SK-N-SH treated with all-trans-retinoic acid at 6 μM for 48 hours (cell line): ENCODE measurements at regions not wholly inside any gene's neighbourhood (a gene's known extent, or its start where the extent isn't known, plus 50 kb on each side); places are given as distances from the start of the nearest gene placed in this dataset.

ENCODE experiments used
- ATAC-seq: fragments of 200-7000 bp; cut with Tn5 transposase; 3 replicates; pipeline ENCODE4 v1.9.1; 2020; ENCODE audit warnings: mild to moderate bottlenecking, moderate library complexity
- ARNTL ChIP-seq: fragments of 450-650 bp; formaldehyde crosslinking; IDR thresholded peaks from 2 replicates; pipeline ENCODE4 v1.5.0; 2020; ENCODE audit warnings: low read depth, mild to moderate bottlenecking, moderate library complexity, borderline replicate concordance
- ESRRG ChIP-seq: fragments of 250-450 bp; sonication (Bioruptor Pico); IDR thresholded peaks from 2 replicates; pipeline ENCODE4 v1.6.1; 2021; ENCODE audit warnings: mild to moderate bottlenecking
- GLIS3 ChIP-seq: fragments of 250-450 bp; sonication (Bioruptor Pico); IDR thresholded peaks from 2 replicates; pipeline ENCODE4 v1.5.0; 2020; ENCODE audit warnings: mild to moderate bottlenecking, moderate library complexity
- ISL1 ChIP-seq: fragments of 250-450 bp; sonication (Bioruptor Pico); IDR thresholded peaks from 2 replicates; pipeline ENCODE4 v2.1.2; 2022; ENCODE audit warnings: mild to moderate bottlenecking, moderate library complexity
- OSR1 ChIP-seq: fragments of 250-450 bp; sonication (Bioruptor Pico); IDR thresholded peaks from 2 replicates; pipeline ENCODE4 v1.8.0; 2022; ENCODE audit warnings: moderate library complexity, mild to moderate bottlenecking, inconsistent platforms
- PPARA ChIP-seq: fragments of 250-450 bp; sonication (Bioruptor Pico); IDR thresholded peaks from 2 replicates; pipeline ENCODE4 v1.5.0; 2020; ENCODE audit warnings: mild to moderate bottlenecking, borderline replicate concordance
- RARB ChIP-seq: fragments of 250-450 bp; sonication (Bioruptor Pico); IDR thresholded peaks from 2 replicates; pipeline ENCODE4 v1.8.0; 2021; ENCODE audit warnings: mild to moderate bottlenecking, moderate library complexity
- TCF4 ChIP-seq: fragments of 250-450 bp; sonication (Bioruptor Pico); IDR thresholded peaks from 2 replicates; pipeline ENCODE4 v1.8.0; 2021; ENCODE audit warnings: mild to moderate bottlenecking, moderate library complexity, borderline replicate concordance
- ZFP3 ChIP-seq: fragments of 250-450 bp; sonication (Bioruptor Pico); IDR thresholded peaks from 2 replicates; pipeline ENCODE4 v1.5.0; 2020; ENCODE audit warnings: mild to moderate bottlenecking, moderate library complexity
- ZFP30 ChIP-seq: fragments of 450-650 bp; formaldehyde crosslinking; IDR thresholded peaks from 2 replicates; pipeline ENCODE4 v1.5.0; 2022; ENCODE audit warnings: mild to moderate bottlenecking, moderate library complexity
- TF ChIP-seq, protein P1 (sequence below): fragments of 250-450 bp; sonication (Bioruptor Pico); IDR thresholded peaks from 2 replicates; pipeline ENCODE4 v1.5.1; 2021; ENCODE audit warnings: mild to moderate bottlenecking, moderate library complexity
- TF ChIP-seq, protein P2 (sequence below): fragments of 250-450 bp; sonication (Bioruptor Pico); IDR thresholded peaks from 2 replicates; pipeline ENCODE4 v1.5.0; 2020; ENCODE audit warnings: mild to moderate bottlenecking, moderate library complexity
- TF ChIP-seq, protein P3 (sequence below): fragments of 250-450 bp; sonication (Bioruptor Pico); IDR thresholded peaks from 2 replicates; pipeline ENCODE4 v1.8.0; 2020; ENCODE audit warnings: mild to moderate bottlenecking, moderate library complexity, borderline replicate concordance

DNA sequence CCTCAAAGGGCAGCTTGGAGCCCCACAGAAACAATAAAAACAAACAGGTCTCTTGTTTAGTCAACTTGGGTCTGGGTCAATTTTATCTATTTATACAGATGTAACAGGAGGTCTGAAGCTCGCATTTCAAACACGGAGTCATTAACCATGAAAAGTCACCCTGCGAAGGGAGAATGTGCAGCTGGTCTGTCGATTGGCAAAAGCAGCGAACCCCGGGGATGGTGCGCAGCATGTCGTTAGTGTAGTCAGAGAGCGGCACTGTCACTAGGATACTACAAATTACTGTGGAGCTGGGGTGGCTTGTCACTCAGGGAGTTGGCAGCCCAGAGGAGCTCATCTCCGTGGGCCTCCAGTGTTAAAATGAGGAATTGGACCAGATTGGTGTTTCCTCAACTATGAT, 190.4 kb upstream of the ARG1 start:
- TF ChIP-seq ZFP30 (CRISPR knock-in tag) (no peak), ZFP3 (CRISPR knock-in tag) (no peak), PPARA (CRISPR knock-in tag) (no peak), ARNTL (no peak)
- TF ChIP-seq, protein P1, sequence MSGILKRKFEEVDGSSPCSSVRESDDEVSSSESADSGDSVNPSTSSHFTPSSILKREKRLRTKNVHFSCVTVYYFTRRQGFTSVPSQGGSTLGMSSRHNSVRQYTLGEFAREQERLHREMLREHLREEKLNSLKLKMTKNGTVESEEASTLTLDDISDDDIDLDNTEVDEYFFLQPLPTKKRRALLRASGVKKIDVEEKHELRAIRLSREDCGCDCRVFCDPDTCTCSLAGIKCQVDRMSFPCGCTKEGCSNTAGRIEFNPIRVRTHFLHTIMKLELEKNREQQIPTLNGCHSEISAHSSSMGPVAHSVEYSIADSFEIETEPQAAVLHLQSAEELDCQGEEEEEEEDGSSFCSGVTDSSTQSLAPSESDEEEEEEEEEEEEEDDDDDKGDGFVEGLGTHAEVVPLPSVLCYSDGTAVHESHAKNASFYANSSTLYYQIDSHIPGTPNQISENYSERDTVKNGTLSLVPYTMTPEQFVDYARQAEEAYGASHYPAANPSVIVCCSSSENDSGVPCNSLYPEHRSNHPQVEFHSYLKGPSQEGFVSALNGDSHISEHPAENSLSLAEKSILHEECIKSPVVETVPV (CRISPR knock-in tag): no peak
- TF ChIP-seq, protein P2, sequence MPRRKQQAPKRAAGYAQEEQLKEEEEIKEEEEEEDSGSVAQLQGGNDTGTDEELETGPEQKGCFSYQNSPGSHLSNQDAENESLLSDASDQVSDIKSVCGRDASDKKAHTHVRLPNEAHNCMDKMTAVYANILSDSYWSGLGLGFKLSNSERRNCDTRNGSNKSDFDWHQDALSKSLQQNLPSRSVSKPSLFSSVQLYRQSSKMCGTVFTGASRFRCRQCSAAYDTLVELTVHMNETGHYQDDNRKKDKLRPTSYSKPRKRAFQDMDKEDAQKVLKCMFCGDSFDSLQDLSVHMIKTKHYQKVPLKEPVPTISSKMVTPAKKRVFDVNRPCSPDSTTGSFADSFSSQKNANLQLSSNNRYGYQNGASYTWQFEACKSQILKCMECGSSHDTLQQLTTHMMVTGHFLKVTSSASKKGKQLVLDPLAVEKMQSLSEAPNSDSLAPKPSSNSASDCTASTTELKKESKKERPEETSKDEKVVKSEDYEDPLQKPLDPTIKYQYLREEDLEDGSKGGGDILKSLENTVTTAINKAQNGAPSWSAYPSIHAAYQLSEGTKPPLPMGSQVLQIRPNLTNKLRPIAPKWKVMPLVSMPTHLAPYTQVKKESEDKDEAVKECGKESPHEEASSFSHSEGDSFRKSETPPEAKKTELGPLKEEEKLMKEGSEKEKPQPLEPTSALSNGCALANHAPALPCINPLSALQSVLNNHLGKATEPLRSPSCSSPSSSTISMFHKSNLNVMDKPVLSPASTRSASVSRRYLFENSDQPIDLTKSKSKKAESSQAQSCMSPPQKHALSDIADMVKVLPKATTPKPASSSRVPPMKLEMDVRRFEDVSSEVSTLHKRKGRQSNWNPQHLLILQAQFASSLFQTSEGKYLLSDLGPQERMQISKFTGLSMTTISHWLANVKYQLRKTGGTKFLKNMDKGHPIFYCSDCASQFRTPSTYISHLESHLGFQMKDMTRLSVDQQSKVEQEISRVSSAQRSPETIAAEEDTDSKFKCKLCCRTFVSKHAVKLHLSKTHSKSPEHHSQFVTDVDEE (CRISPR knock-in tag): no peak
- no peak for ATAC-seq

DNA sequence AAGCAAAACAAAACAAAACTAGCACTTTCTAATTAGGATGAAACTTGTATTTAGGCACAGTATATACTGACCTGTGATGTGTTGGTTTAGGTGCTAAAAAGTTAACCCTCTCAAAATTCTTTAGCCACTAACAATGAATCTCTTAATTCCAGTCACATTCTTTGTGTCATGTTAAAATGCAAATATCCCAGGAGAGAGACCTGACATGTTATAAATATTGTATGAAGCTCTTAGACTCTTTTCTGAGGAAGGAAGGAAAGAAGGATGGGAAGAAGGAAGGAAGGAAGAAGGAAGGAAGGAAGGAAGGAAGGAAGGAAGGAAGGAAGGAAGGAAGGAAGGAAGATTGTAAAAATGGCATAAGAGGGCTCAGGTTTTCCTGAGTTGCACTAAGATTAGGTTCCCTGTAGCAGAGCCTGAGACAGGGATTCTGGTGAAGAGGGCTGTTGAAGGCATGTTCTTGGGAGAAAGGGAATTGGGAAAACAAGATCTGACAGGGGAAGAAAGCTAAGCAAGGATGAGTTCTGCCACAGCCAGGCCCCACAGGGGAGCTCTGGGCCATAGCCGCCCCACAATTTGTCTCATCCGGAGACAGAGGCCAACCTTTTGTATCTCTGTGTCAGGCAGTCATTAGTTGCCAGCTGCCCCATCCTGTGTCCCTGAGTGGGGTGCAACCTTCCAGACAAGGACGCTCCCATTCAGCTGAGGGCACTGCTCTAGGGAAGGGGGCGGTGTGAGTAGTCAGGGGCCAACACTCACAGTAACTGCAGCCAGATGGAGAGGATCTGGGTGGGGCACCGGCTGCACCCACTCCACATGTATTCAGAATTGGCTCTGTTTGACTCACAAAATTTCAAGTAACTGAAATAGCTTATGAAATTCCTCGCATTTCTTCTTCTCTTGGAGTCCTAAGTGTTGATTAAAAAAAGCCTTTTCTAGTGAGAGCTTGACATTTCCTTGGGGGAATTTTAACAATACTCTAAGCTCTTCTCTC, 189.3 kb upstream of the ARG1 start:
- TF ChIP-seq PPARA (CRISPR knock-in tag): no peak
- TF ChIP-seq, protein P3, sequence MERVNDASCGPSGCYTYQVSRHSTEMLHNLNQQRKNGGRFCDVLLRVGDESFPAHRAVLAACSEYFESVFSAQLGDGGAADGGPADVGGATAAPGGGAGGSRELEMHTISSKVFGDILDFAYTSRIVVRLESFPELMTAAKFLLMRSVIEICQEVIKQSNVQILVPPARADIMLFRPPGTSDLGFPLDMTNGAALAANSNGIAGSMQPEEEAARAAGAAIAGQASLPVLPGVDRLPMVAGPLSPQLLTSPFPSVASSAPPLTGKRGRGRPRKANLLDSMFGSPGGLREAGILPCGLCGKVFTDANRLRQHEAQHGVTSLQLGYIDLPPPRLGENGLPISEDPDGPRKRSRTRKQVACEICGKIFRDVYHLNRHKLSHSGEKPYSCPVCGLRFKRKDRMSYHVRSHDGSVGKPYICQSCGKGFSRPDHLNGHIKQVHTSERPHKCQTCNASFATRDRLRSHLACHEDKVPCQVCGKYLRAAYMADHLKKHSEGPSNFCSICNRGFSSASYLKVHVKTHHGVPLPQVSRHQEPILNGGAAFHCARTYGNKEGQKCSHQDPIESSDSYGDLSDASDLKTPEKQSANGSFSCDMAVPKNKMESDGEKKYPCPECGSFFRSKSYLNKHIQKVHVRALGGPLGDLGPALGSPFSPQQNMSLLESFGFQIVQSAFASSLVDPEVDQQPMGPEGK (CRISPR knock-in tag): no peak
- TF ChIP-seq TCF4: no peak
- no peak for TF ChIP-seq ARNTL
- no peak; the same call in 2 of the 3 replicates for ATAC-seq

DNA sequence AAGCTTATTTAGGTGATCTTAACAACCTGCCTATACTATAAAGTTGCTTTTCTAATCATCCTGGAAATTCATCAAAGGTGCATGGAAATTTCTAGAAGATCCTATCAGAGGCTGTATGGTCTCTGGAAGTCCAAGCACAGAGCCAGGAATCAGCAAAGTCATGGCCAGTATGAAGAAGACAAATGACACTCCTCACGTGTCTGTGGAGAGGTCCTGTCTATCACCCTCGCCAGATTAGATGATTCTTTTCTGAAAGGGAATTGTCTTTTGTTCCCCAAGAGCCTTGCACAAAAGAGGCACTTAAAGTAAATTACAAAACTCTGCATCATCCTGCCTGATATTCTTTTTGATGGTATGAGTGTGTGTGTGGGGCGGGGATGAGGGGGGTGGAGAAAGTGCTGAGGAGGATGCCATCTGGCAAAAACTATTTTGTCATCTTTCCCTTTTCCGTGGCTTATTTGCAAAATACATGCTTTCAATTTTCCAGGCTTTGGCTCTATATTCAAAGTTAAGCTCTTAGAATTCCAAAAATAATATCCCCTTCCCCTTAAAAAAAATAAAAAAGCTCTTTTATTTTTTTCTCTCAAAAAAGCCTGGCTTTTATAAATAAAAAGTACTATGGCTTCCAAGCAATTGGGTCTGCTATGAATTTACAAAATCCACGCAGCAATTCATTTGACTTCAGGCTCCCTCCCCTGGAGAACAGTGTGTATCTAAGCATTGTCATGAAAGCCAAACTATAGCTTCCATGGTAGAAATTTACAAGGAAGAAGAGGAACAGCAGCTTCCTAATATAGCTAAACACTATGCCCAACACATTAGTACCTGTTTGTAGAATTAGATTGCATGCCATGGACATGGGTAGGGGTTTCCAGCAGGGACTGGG, 185.2 kb upstream of the ARG1 start:
- TF ChIP-seq ARNTL (no peak), GLIS3 (CRISPR knock-in tag) (no peak), ESRRG (CRISPR knock-in tag) (no peak), ZFP3 (CRISPR knock-in tag) (no peak), ISL1 (no peak), RARB (no peak), OSR1 (CRISPR knock-in tag) (no peak)
- TF ChIP-seq, protein P2 (CRISPR knock-in tag): no peak
- TF ChIP-seq, protein P3 (CRISPR knock-in tag): no peak
- ATAC-seq: peak; percentile 46
